ENCODE measurements at regions not wholly inside any gene's neighbourhood (a gene's known extent, or its start where the extent isn't known, plus 50 kb on each side); places are given as distances from the start of the nearest gene placed in this dataset. TPM values are rescaled to one million over a fixed set of nuclear protein-coding genes. Genes with fewer than 3 reads are reported as not detected.

DNA sequence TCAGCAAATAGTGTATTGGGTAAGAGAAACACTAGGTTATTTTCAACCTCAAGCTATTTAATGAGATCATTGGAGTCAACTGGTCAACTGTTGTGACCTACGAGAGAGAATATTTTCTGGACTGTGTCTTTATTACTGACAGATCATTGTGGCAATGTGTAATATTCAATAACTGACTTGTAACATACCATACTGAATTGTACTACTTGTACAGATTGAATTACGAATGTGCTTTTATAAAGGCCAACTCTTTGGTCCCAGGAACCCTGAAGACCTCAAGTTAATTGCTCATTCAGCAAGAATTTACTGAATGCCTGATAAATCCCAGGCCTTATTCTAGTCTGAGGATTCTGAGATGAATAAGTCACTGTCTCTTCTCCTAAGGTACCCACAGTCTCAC is 56.1 kb upstream of the CAMK1G start:
- DNase-seq (ENCODE audit: low spot score) (no peak), ATAC-seq (ENCODE audit: low FRiP score) (no peak)
- TF ChIP-seq, protein P1, sequence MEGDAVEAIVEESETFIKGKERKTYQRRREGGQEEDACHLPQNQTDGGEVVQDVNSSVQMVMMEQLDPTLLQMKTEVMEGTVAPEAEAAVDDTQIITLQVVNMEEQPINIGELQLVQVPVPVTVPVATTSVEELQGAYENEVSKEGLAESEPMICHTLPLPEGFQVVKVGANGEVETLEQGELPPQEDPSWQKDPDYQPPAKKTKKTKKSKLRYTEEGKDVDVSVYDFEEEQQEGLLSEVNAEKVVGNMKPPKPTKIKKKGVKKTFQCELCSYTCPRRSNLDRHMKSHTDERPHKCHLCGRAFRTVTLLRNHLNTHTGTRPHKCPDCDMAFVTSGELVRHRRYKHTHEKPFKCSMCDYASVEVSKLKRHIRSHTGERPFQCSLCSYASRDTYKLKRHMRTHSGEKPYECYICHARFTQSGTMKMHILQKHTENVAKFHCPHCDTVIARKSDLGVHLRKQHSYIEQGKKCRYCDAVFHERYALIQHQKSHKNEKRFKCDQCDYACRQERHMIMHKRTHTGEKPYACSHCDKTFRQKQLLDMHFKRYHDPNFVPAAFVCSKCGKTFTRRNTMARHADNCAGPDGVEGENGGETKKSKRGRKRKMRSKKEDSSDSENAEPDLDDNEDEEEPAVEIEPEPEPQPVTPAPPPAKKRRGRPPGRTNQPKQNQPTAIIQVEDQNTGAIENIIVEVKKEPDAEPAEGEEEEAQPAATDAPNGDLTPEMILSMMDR (IDR thresholded peaks at IDR 0.05): no peak

DNA sequence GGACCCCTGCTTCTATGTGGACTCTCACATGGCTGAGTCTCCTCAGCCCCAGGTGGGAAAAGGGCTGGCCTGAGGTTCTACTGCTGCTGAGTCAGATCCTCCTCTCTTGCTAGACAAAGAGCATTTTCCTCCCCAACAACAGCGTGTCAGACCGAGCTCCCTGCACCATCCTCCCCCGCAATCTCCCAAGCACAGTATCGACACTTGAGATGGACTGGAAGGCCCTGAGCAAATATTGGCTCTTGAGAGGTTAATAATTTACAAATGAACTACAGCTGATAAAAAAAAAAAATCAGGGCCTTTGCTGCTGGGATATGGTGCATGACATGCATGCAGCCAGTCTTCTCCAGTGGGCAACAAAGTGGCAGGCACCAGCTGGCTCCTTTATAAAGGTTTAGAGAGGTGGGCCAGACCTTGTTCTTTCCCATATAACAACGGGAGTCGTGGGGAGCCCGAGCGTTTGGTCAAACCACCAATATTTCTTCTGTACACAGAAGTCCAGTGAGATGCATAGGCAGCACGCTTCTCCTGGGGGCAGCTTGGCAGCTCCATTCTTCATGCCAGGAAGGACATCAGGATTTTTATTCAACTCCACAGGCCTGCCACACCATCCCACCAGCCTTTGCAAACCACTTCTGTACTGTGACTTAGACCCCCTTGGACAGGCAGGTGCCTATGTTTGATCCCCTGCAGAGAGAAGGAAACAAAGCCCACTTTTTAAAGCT is 55.4 kb upstream of the CAMK1G start:
- ATAC-seq (ENCODE audit: low FRiP score): no peak
- DNase-seq (ENCODE audit: low spot score): no peak
- TF ChIP-seq, protein P1 (IDR thresholded peaks at IDR 0.05): no peak

DNA sequence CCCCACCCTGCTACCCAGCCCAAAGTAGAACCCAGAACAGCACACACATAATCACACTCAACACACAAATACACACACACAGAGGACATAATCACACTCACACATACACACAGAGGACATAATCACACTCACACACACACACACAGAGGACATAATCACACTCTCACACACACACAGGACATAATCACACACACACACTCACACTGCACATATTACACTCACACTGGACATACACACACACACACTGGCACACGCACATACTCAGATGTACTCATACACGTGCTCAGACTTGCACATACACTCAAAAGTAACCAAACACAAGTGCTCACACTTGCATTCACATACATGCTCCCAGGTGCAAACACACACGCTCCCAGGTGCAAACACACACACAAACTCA is 54.3 kb upstream of the CAMK1G start:
- TF ChIP-seq, protein P1 (IDR thresholded peaks at IDR 0.05): no peak
- DNase-seq (ENCODE audit: low spot score): no peak
- no peak for ATAC-seq (ENCODE audit: low FRiP score)

DNA sequence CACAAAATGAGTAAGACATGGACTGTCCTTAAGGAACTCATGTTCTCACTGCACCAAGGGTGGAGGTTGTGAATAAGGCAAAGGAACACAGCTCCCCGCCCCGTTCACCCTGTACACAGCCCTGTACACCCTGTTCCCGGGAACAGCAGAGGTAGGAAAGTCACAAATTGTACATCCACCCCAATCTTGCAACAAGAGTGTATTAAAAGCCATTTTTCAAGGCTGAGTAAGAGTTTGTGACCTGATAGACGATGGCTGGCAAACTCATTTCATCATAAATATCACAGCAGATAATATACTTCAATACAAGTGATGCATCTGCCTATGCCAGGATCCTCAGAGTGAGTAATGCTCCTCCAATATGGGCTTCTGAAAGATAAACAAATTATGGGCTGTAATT is 52.5 kb upstream of the CAMK1G start:
- ATAC-seq (ENCODE audit: low FRiP score) (no peak), DNase-seq (ENCODE audit: low spot score) (no peak)
- TF ChIP-seq, protein P1 (IDR thresholded peaks at IDR 0.05): no peak

DNA sequence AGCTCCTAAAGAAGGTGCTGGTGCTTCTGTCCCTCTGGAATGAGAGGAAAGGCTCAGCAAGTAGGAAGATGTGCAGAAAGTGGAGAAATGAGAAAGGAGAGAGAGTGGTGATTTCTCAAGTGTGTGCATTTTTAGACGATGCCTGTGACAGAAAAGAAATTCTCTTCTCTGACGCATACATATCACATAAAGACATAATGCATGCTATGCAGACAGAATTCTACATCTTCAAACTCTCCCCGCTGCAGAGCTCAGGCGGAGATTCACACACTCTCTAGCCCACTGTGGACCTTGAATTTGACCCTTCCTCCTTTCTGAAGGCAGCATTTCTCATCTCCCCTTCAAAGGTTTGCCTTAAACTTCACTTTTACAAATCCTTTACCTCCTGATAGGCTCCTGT is 52.0 kb upstream of the CAMK1G start:
- ATAC-seq (ENCODE audit: low FRiP score) (no peak), DNase-seq (ENCODE audit: low spot score) (no peak)
- TF ChIP-seq, protein P1 (IDR thresholded peaks at IDR 0.05): no peak

Small RNA genes in the stretch of these regions (small RNA-seq; reads per million reads assigned to genes)
- gene AC104465.1: not detected
